ENCODE measurements at regions not wholly inside any gene's neighbourhood (a gene's known extent, or its start where the extent isn't known, plus 50 kb on each side); places are given as distances from the start of the nearest gene placed in this dataset.
"Not testable (repeated sequence)": the region's sequence is repeated elsewhere in the genome, so short reads cannot be mapped to it uniquely, and the experiment has no call there.

DNA sequence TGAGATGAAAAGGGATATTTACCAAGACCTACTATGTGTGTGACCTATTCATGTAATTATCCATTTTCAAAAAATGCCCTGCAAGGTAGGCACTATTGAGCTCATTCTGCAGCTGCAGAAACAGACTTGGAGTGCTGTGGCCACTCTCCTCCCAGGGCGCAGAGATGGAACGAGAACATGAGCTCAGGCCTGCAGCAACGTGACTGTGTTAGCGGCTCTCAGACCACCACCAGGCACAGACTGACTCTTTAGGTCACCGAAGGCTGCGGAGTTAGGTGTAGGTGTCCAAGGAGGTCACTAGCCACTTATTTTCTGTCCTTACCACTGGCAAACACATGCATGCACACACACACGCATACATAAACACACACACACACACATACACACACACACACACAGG is 271.4 kb upstream of the DIO3 start:
- no peak for DNase-seq

DNA sequence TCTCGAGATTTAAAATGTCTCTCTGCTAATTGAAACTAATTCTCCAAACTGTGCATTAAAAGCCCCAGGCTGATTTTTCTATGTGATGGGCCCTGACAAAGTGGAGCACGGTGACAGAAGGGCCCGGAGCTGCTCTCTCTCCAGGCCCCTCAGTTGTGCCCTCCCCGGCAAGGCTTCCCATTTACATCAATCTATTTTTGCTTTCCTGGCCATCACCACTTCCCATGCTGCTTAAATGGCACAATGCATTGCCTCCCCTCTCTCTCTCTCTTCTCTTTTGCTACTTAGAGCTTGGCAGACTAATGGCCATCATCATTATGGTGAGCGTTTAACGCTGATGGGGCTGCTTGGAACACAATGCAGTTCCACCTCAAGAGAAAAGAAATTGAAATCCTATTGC is 270.7 kb upstream of the DIO3 start:
- DNase-seq: no peak

DNA sequence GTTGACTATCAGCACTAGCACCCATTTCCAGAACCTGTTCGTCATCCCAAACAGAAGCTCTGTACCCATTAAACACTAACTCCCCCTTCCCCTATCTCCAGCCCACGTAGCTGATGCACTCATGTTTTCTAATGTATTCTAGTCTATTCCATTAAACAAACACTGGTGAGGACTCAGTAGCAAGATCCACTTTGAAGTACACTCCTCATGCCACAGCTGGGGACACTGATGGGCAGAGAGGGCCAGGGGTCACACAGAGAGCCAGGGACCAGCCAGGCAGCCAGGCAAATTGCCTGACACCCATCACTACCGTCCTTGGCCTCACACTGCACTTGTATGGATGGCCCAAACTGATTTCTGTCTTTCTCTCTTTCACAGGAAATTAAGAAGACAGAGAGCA is 269.9 kb upstream of the DIO3 start:
- no peak for DNase-seq

- no peak for DNase-seq
Measured at GRCh38 chr14:101292448-101292847, 268.8 kb upstream of the DIO3 start.

DNA sequence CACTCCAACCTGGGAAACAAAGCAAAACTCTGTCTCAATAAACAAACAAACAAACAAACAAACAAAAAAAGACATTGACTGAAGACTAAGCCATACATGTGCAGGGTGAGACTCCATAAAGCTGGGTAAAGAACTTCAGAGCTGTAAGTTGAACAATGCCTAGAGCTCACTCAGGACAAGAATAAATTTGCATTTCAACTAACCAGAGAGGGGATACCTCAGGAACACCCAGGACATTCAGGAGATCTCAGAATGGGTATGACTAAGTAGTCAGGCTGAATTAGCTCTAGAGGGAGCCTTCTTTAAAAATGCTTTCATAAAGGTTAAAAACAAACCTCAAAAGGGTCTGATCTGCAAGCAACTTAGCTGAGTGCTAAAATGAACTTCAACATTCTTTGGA is 267.7 kb upstream of the DIO3 start:
- DNase-seq: no peak

DNA sequence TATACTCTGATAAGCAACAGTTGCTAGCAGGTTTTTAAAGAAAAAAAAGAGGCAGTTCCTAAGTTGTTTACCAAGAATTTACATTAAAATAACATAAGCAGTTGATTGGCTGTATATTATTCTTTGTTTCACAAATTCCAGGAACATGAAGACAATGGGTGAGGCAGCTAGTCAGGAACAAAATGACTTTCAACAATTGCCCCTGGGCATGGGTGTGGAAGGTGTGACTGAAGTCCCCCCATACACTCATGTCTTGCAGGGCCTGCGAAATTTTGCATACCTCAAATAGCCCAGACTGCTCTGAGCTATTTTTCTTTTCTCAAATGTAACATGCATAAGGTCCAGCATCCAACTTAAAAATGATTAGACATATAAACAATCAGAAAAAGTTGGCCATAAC is 267.2 kb upstream of the DIO3 start:
- no peak for DNase-seq

- not testable (repeated sequence) for DNase-seq
Measured at GRCh38 chr14:101299781-101300180, 261.5 kb upstream of the DIO3 start.

DNA sequence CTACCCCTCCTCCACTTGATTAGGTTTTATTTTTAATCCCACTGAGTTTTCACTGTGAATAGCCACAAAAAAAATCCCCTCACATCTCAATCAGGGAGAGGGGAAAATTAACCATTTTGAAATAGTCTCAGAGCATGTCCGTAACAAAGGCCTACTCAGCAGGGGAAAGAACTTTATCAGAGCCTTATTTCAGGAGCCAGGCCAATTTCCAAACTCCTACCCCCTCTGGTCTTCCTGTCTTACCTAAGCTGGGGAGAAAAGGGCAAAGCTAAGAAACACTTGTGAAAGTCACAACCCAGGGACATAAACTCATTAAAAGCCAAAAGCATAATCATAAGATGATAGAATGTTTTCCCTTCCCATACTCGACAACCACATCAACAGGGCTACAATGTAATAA is 260.3 kb upstream of the DIO3 start:
- no peak for DNase-seq

DNA sequence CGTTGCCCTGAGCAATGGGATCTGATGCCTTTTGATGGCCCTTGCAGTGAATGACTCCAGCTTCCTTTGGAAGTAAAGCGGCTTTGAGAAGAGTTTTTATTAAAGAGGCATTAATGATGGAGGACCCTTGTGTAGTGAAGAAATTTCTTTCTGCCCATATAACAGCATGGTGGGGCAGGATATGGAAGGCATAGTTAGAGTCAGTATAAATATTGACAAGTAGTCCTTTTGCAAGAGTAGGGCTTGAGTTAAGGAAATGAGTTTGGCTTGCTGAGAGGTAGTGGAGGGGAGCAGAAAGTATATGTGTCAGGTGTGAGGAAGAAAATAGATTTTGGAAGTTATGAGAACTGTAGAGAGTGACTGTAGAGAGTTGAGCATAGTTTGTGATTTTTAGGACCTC is 254.1 kb upstream of the DIO3 start:
- DNase-seq: not testable (repeated sequence)

DNA sequence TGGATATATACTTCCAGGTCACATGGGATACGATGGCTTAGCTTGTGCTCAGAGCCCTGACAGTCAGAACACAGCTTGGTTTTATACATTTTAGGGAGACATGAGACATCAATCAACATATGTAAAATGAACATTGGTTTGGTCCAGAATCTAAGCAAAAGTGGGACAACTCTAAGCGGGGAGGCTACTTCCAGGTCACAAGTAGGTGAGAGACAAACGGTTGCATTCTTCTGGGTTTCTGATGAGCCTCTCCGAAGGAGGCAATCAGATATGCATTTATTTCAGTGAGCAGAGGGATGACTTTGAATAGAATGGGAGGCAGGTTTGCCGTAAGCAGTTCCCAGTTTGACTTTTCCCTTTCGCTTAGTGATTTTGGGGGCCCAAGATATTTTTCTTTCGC is 250.1 kb upstream of the DIO3 start:
- not testable (repeated sequence) for DNase-seq

DNA sequence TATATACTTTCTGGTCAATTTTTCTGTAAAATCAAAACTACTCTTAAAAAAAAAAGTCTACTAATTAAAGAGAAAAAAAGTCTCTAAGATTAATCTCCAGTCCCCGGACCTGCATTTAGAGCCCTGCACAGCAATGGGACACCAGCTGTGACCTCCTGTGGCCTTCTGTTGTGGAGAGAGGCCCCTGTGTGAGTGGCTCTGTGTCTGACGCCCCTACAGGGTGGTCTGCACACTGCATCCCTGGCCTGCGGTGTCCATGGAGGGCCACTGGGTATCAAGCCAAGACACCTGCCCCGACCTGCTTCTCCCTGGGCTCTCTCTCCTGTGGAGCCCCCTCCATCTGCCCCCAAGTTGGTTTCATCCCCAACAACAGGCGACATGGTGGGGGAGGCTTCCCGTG is 248.0 kb upstream of the DIO3 start:
- DNase-seq: no peak

- no peak for DNase-seq
Measured at GRCh38 chr14:101315802-101316296, 245.4 kb upstream of the DIO3 start.

DNA sequence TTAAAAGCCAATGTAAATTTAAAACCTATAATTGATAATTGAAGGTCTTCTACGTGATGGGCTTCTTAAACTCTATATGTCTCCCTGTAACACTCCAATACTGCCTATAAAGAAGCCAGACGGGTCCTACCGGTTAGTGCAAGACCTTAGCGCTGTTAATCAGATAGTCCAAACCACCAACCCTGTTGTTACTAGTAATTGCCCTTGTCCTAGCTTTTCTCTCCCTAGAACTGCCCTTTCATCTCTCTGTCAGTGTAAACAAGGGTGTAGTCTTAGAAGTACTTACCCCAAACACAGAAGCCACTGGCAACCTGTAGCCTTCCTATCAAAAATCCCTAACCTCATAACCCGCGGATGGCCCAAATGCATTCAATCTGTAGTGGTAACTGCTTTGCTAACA is 243.0 kb upstream of the DIO3 start:
- DNase-seq: no peak

GRCh38 chr14:101320396-101320795 is 240.9 kb upstream of the DIO3 start:
- DNase-seq: no peak

DNA sequence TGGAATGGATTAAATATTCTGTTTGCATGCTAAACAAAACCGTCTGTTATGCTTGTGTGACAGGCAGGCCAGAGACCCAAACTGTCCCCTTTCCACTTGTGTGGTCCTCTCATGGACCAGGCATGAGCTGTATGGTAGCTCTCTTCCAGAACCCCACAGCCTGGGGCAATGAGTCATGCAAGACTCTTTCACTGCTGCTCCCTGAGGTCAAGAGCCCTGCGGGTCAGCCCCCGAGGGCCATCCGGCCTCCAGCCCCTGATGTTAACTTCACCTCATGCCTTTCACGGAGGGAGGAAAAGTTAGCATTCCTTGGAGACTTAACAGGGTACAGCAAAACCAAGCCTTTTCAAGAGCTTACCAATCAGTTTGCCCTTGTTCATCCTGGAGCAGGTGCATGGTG is 239.1 kb upstream of the DIO3 start:
- DNase-seq: no peak

GRCh38 chr14:101323111-101323510 is 238.2 kb upstream of the DIO3 start:
- no peak for DNase-seq

DNA sequence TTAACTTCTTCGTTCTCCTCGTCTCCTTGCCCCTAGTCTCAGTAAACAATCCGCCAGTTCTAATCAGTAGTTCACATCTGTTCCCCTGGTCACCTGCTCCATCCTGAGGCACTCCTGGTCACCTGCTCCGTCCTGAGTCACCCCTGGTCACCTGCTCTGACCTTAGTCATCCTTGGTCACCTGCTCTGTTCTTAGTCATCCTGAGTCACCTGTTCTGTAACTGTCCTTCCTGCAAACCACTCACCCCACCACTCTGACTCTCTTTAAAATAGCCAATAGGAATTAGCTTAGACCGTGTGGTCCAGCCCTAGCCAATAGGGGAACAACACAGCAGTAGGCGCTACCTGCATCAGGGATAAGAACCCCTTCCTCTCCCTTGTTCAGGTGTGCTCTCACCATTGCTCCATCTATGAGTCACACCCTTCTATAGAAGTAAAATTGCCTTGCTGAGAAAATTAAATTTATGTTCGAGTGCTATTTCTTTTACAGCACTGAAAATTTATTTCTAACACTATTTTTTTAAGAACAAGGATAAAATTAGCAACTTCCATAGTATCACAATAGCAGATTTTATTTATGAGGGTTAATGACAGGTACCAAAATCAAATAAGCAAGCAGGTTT is 237.6 kb upstream of the DIO3 start:
- not testable (repeated sequence) for DNase-seq

DNA sequence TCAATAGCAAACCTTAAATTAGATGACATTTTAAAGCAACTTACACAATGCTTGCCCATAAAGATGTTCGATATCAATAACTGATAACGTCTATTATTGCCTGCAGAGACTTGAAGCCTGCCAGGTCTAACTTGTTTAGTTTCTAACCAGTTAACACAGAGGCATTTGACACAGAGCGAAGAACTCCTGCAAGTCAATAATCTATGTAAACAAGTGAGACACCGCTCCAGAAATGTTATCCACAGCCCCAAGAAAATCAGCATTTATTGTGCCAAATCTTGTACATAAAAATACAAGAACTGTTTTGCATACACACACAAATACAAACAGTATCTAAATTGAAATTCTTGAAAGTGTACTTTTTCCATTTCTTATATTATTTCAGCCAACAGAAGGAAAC is 236.0 kb upstream of the DIO3 start:
- no peak for DNase-seq

- no peak for DNase-seq
Measured at GRCh38 chr14:101328412-101329028, 232.8 kb upstream of the DIO3 start.

DNA sequence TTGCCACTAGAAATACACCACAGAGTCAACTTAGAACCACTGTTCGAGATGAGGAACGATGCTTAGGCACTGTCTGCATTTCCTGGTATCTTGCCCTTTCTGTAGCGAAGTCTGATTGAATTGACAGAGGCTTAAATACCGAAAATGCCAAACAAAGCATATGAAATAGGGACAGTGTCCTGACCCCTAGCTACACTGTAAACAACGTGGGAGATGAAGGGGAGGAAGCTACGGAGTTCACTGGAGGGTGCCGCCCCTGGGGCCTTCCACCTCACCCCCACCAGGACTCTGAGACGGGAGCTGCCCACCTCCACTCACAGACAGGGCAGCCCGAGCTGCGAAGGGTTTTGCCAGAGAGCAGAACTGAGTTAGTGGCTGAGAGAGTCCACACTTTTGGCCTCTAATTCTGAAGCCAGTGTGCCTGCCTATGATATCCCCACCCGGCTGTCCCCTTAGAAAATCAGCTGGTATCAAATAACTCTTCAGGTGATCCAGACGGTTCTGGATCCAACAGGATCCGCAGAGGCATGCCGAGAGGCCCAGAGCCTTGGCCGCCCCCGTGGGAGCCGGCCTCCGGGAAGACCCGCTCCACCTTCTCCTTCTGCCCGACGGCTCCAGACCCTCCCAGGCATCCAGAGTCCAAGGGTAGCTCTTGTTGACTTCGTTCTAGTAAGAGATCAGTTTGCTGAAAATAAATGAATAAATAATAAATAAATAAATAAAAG is 230.7 kb upstream of the DIO3 start:
- no peak for DNase-seq

GRCh38 chr14:101331141-101331525 is 230.2 kb upstream of the DIO3 start:
- DNase-seq: no peak

GRCh38 chr14:101331661-101332169 is 229.6 kb upstream of the DIO3 start:
- DNase-seq: no peak

GRCh38 chr14:101332281-101332680 is 229.0 kb upstream of the DIO3 start:
- no peak for DNase-seq
